ENCODE measurements at regions not wholly inside any gene's neighbourhood (a gene's known extent, or its start where the extent isn't known, plus 50 kb on each side); places are given as distances from the start of the nearest gene placed in this dataset.

- Histone ChIP-seq H3K4me1 (peaks cover 0 to 12% (median 8%) of the 10 kb centered on the region in 4 donors), H3K9me3 (no peaks in the 10 kb centered on the region), H3K27ac (replicated peaks in 1 of 4) (no peak overlapping the region), H3K36me3 (no peaks in the 10 kb centered on the region), H3K27me3 (no peaks in the 10 kb centered on the region), H3K4me3 (no peak overlapping the region)
- intact Hi-C loops (cut with DNase I): no loop called here
- DNase-seq (ENCODE audit: extremely low spot score): no peak
- TF ChIP-seq POLR2A (IDR thresholded peaks at IDR 0.05; ENCODE audit: low read depth) (no peak), CTCF (IDR thresholded peaks at IDR 0.05) (no peak), EP300 (IDR thresholded peaks at IDR 0.05) (no peak), POLR2AphosphoS5 (IDR thresholded peaks at IDR 0.05) (no peak)
- WGBS: 84% methylated on average over 4 of the region's 5 CpGs
These were observed 161.8 kb upstream of the CLINT1 start for GRCh38 chr5:158020555-158021418.

GRCh38 chr5:158017469-158017868, 158.5 kb upstream of the CLINT1 start:
- DNase-seq (ENCODE audit: extremely low spot score): peak; percentile 4
- Histone ChIP-seq H3K4me3 (no peak overlapping the region), H3K27ac (replicated peaks in 1 of 4) (no peak overlapping the region), H3K9me3 (no peaks in the 10 kb centered on the region), H3K4me1 (peaks cover 0 to 13% (median 8%) of the 10 kb centered on the region in 4 donors), H3K36me3 (no peaks in the 10 kb centered on the region), H3K27me3 (no peaks in the 10 kb centered on the region)
- intact Hi-C loops (cut with DNase I): no loop called here
- 90% methylated on average over 2 of the region's 2 CpGs for WGBS
- no peak for TF ChIP-seq POLR2AphosphoS5 (IDR thresholded peaks at IDR 0.05)
- no peak for TF ChIP-seq EP300 (IDR thresholded peaks at IDR 0.05)
- TF ChIP-seq CTCF (IDR thresholded peaks at IDR 0.05): no peak
- no peak for TF ChIP-seq POLR2A (IDR thresholded peaks at IDR 0.05; ENCODE audit: low read depth)

GRCh38 chr5:158014372-158014771, 155.4 kb upstream of the CLINT1 start:
- intact Hi-C loops (cut with DNase I): no loop called here
- no peaks in the 10 kb centered on the region for H3K9me3 ChIP-seq
- no peaks in the 10 kb centered on the region for H3K36me3 ChIP-seq
- H3K4me3 ChIP-seq: no peak overlapping the region
- no peak overlapping the region for H3K27ac ChIP-seq (replicated peaks in 1 of 4)
- 100% methylated on average over 1 of the region's 1 CpG for WGBS
- no peaks in the 10 kb centered on the region for H3K27me3 ChIP-seq
- TF ChIP-seq POLR2A (IDR thresholded peaks at IDR 0.05; ENCODE audit: low read depth): no peak
- no peak for TF ChIP-seq EP300 (IDR thresholded peaks at IDR 0.05)
- no peak for TF ChIP-seq POLR2AphosphoS5 (IDR thresholded peaks at IDR 0.05)
- no peak for TF ChIP-seq CTCF (IDR thresholded peaks at IDR 0.05)
- no peak for DNase-seq (ENCODE audit: extremely low spot score)
- H3K4me1 ChIP-seq: peaks cover 0 to 13% (median 8%) of the 10 kb centered on the region in 4 donors

- no peak for DNase-seq (ENCODE audit: extremely low spot score)
- Histone ChIP-seq H3K27me3 (no peaks in the 10 kb centered on the region), H3K9me3 (no peaks in the 10 kb centered on the region), H3K4me3 (no peak overlapping the region), H3K27ac (replicated peaks in 1 of 4) (no peak overlapping the region), H3K4me1 (peaks cover 0 to 13% (median 8%) of the 10 kb centered on the region in 4 donors), H3K36me3 (no peaks in the 10 kb centered on the region)
- peak in 1 of 3 experiments; percentile 14 for TF ChIP-seq CTCF (IDR thresholded peaks at IDR 0.05)
- TF ChIP-seq POLR2AphosphoS5 (IDR thresholded peaks at IDR 0.05): no peak
- WGBS: 43% methylated on average over 6 of the region's 6 CpGs
- intact Hi-C loops (cut with DNase I): no loop called here
These were observed 155.0 kb upstream of the CLINT1 start for GRCh38 chr5:158013939-158014338.

Data from esophagus muscularis mucosa (tissue), 4 donors.